H1 (cell line): ENCODE measurements at regions not wholly inside any gene's neighbourhood (a gene's known extent, or its start where the extent isn't known, plus 50 kb on each side); places are given as distances from the start of the nearest gene placed in this dataset.

Source experiments
- CTCF ChIA-PET: fragments of 300-600 bp; sonication (Branson Sonifier 250); formaldehyde crosslinking; loops from one replicate; lab custom pipeline; 2021; ENCODE audit not compliant: partially characterized antibody; lab: Charles Lee
- POLR2A ChIA-PET: fragments of 300-600 bp; sonication (Branson Sonifier 250); formaldehyde crosslinking; loops from one replicate; lab custom pipeline; 2021; ENCODE audit warnings: inconsistent platforms; ENCODE audit not compliant: partially characterized antibody; lab: Charles Lee
- DNase-seq, 2 experiments: peaks; one replicate each; pipeline versions ENCODE4 v3.0.0 to v3.0.0-alpha.2; 2010 to 2022; ENCODE audit warnings: low spot score in 2 of 2, low read depth in 1 of 2, mixed read lengths in 1 of 2
- FAIRE-seq: peaks from 2 replicates; lab custom pipeline; 2011; peaks lifted over from hg19 to GRCh38; lab: Jason Lieb, UNC
- H2AFZ ChIP-seq: 2 replicates; pipeline ENCODE4 v1.8.1; 2012; ENCODE audit warnings: low read length, inconsistent platforms
- H2AK5ac ChIP-seq: 2 replicates; pipeline ENCODE4 v1.6.1; 2013; ENCODE audit warnings: low read depth, low read length
- H2BK120ac ChIP-seq: replicated peaks from 2 replicates; pipeline ENCODE3; 2013; ENCODE audit warnings: low read depth, low read length, inconsistent platforms
- H2BK12ac ChIP-seq: 2 replicates; pipeline ENCODE4 v1.6.1; 2013; ENCODE audit warnings: low read depth, low read length
- H2BK15ac ChIP-seq: 2 replicates; pipeline ENCODE4 v1.6.1; 2013; ENCODE audit warnings: low read length
- H2BK20ac ChIP-seq: 2 replicates; pipeline ENCODE4 v1.6.1; 2013; ENCODE audit warnings: low read length
- H2BK5ac ChIP-seq: 2 replicates; pipeline ENCODE4 v1.6.1; 2013; ENCODE audit warnings: low read depth, low read length
- H3K14ac ChIP-seq: 2 replicates; pipeline ENCODE4 v1.6.1; 2013; ENCODE audit warnings: inconsistent platforms; ENCODE audit not compliant: insufficient read length
- H3K18ac ChIP-seq: 2 replicates; pipeline ENCODE4 v1.6.1; 2013; ENCODE audit warnings: low read length; ENCODE audit errors: extremely low read depth
- H3K23ac ChIP-seq: 2 replicates; pipeline ENCODE4 v1.6.1; 2013; ENCODE audit warnings: inconsistent platforms; ENCODE audit not compliant: insufficient read length
- H3K23me2 ChIP-seq: 2 replicates; pipeline ENCODE4 v1.6.1; 2013; ENCODE audit warnings: low read depth, low read length
- H3K27ac ChIP-seq: 2 replicates; pipeline ENCODE4 v1.6.1; 2011; ENCODE audit warnings: low read depth, low read length, inconsistent platforms
- H3K27me3 ChIP-seq, 4 experiments: replicated peaks in 1 of 4; 1 replicate in 1 of 4; 2 replicates in 3 of 4; pipeline versions ENCODE4 v1.6.1 to v1.8.1; 2011 to 2013; ENCODE audit warnings: low read length in 3 of 4, mild to moderate bottlenecking in 3 of 4, inconsistent platforms in 2 of 4, mixed read lengths in 2 of 4, moderate library complexity in 1 of 4; ENCODE audit not compliant: control insufficient read depth in 3 of 4, insufficient read depth in 3 of 4; ENCODE audit errors: extremely low read depth in 1 of 4
- H3K36me3 ChIP-seq, 4 experiments: 2 replicates each; pipeline versions ENCODE4 v1.6.1 to v1.8.1; 2011 to 2013; ENCODE audit warnings: mild to moderate bottlenecking in 4 of 4, low read length in 3 of 4, moderate library complexity in 2 of 4, control low read depth in 1 of 4, inconsistent platforms in 1 of 4; ENCODE audit not compliant: insufficient read depth in 4 of 4, control insufficient read depth in 2 of 4
- H3K4ac ChIP-seq: replicated peaks from 2 replicates; pipeline ENCODE3; 2013; ENCODE audit warnings: low read length, low read depth, mixed read lengths, inconsistent platforms; ENCODE audit not compliant: insufficient read length
- H3K4me1 ChIP-seq, 4 experiments: replicated peaks in 1 of 4; 1 replicate in 1 of 4; 2 replicates in 3 of 4; pipeline versions ENCODE4 v1.6.1 to v1.8.1; 2011 to 2013; ENCODE audit warnings: low read length in 3 of 4, inconsistent platforms in 2 of 4, mixed read lengths in 1 of 4; ENCODE audit not compliant: insufficient read depth in 4 of 4, control insufficient read depth in 3 of 4
- H3K4me2 ChIP-seq, 2 experiments: 2 replicates each; pipeline versions ENCODE4 v1.6.1 to v1.8.1; 2011 to 2013; ENCODE audit warnings: low read depth in 2 of 2, low read length in 2 of 2, control low read depth in 1 of 2, inconsistent platforms in 1 of 2, mild to moderate bottlenecking in 1 of 2; ENCODE audit not compliant: insufficient read depth in 1 of 2
- H3K4me3 ChIP-seq, 4 experiments: fragments of 200-600, 300-600 bp in 1 of 4; sonication (generic), shearing (Covaris generic), sonication (Bioruptor Twin) in 1 of 4; 2 replicates each; pipeline versions ENCODE4 v1.5.1 to v1.8.1; 2011 to 2016; ENCODE audit warnings: low read length in 4 of 4, low read depth in 3 of 4, control low read depth in 2 of 4, inconsistent platforms in 2 of 4, mild to moderate bottlenecking in 2 of 4, mixed read lengths in 1 of 4, moderate library complexity in 1 of 4; ENCODE audit not compliant: insufficient read depth in 2 of 4; ENCODE audit errors: extremely low read depth in 1 of 4
- H3K56ac ChIP-seq: replicated peaks from 2 replicates; pipeline ENCODE3; 2013; ENCODE audit warnings: low read depth, mild to moderate bottlenecking, mixed read lengths, low read length, inconsistent platforms; ENCODE audit not compliant: insufficient read length
- H3K79me1 ChIP-seq: 2 replicates; pipeline ENCODE4 v1.6.1; 2013; ENCODE audit warnings: low read depth, low read length, control low read depth
- H3K79me2 ChIP-seq, 2 experiments: 2 replicates each; pipeline versions ENCODE4 v1.6.1 to v1.8.1; 2012 to 2013; ENCODE audit warnings: low read length in 2 of 2, mild to moderate bottlenecking in 2 of 2, inconsistent platforms in 1 of 2; ENCODE audit not compliant: insufficient read depth in 2 of 2, control insufficient read depth in 1 of 2
- H3K9ac ChIP-seq, 4 experiments: replicated peaks in 1 of 4; 1 replicate in 1 of 4; 2 replicates in 3 of 4; pipeline versions ENCODE4 v1.6.1 to v1.8.1; 2011 to 2013; ENCODE audit warnings: low read depth in 3 of 4, low read length in 3 of 4, control low read depth in 2 of 4, mild to moderate bottlenecking in 2 of 4, moderate library complexity in 2 of 4, inconsistent platforms in 1 of 4; ENCODE audit errors: extremely low read depth in 1 of 4
- H3K9me3 ChIP-seq, 2 experiments: 2 replicates each; pipeline versions ENCODE4 v1.6.1 to v1.8.1; 2012 to 2013; ENCODE audit warnings: mild to moderate bottlenecking in 2 of 2, moderate library complexity in 2 of 2, control low read depth in 1 of 2, inconsistent platforms in 1 of 2, low read depth in 1 of 2, low read length in 1 of 2, mixed read lengths in 1 of 2; ENCODE audit not compliant: insufficient read depth in 2 of 2
- H4K20me1 ChIP-seq, 2 experiments: replicated peaks in 1 of 2; 2 replicates each; pipeline versions ENCODE3 to v1.8.1; 2011 to 2013; ENCODE audit warnings: inconsistent platforms in 2 of 2, low read length in 2 of 2, mild to moderate bottlenecking in 1 of 2; ENCODE audit not compliant: insufficient read depth in 2 of 2, control insufficient read depth in 1 of 2
- H4K5ac ChIP-seq: 2 replicates; pipeline ENCODE4 v1.6.1; 2013; ENCODE audit warnings: low read length, low read depth, mixed read lengths, inconsistent platforms; ENCODE audit not compliant: insufficient read length
- H4K8ac ChIP-seq: 2 replicates; pipeline ENCODE4 v1.8.0; 2013; ENCODE audit warnings: mild to moderate bottlenecking, moderate library complexity, low read length, inconsistent platforms; ENCODE audit not compliant: insufficient read depth; ENCODE audit errors: extremely low read depth
- H4K91ac ChIP-seq: replicated peaks from 2 replicates; pipeline ENCODE3; 2013; ENCODE audit warnings: low read length, mixed read lengths, inconsistent platforms; ENCODE audit not compliant: insufficient read length
- CBX5 ChIP-seq: fragments of 300-800, 300-1000 bp; sonication (generic); IDR thresholded peaks from 2 replicates; pipeline ENCODE4 v1.7.1; 2016; ENCODE audit warnings: antibody characterized with exemption, low read length, low read depth
- WGBS, 2 experiments: shearing (Covaris generic) in 1 of 2; methylation state at CpG; one replicate each; pipeline versions ENCODE4 v1.1.6 to v1.1.7; 2013 to 2015; ENCODE audit warnings: low lambda C conversion rate in 2 of 2, mixed read lengths in 2 of 2, inconsistent platforms in 1 of 2, low coverage in 1 of 2, missing lambda C conversion rate in 1 of 2; ENCODE audit not compliant: insufficient replicate concordance in 2 of 2, insufficient coverage in 1 of 2, insufficient read length in 1 of 2; ENCODE audit errors: extremely low coverage in 1 of 2, missing lambda C conversion rate in 1 of 2; 5-methylcytosine and 5-hydroxymethylcytosine counted together
- TF ChIP-seq, protein P1 (sequence below): IDR thresholded peaks from 2 replicates; pipeline ENCODE4 v1.6.1; 2011; ENCODE audit warnings: low read depth, mild to moderate bottlenecking, low read length; ENCODE audit not compliant: insufficient read depth

DNA sequence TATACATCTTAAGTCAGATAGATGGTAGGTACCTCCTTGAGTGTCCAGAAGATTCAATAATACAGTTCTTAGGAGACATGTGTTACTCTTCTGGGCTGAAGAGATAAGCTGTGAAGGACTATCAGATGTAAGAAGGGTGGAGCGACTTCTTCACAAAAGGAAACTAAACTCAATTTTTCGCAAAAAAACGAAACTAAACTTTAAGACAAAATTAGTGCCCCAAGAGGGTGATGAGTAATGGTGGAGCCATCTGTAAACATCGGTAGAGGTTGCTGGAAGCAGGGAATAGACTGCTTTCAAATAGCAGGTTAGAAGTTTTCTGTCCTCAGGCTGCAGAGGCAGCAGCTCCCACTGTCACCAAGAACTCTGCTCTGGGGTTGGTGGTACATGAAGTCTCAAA lies 111.6 kb upstream of the TACR1 start:
- H3K27me3 ChIP-seq: peaks cover 0 to 1% (median 0%) of the 10 kb centered on the region in 4 experiments; a peak in 1 of 7 replicates
- no peak overlapping the region for H4K91ac ChIP-seq
- no peak overlapping the region for H2BK15ac ChIP-seq
- no peak overlapping the region for H3K4me3 ChIP-seq
- no peak overlapping the region for H3K27ac ChIP-seq
- H2AFZ ChIP-seq: no peak overlapping the region
- WGBS, 2 experiments: 89% methylated on average over 4 of the region's 4 CpGs; no CpG with 5 or more reads in 1 of the 2 experiments
- H3K56ac ChIP-seq: no peak overlapping the region
- H3K18ac ChIP-seq: no peak overlapping the region
- no peaks in the 10 kb centered on the region for H3K4me1 ChIP-seq
- DNase-seq (no peak), FAIRE-seq (no peak)
- H2BK20ac ChIP-seq: no peak overlapping the region
- no peaks in the 10 kb centered on the region for H3K79me2 ChIP-seq
- no peak overlapping the region for H2BK5ac ChIP-seq
- H3K23ac ChIP-seq: no peak overlapping the region
- no peak overlapping the region for H2AK5ac ChIP-seq
- POLR2A ChIA-PET: no interaction called here
- no peak overlapping the region for H3K9ac ChIP-seq
- H3K36me3 ChIP-seq: no peaks in the 10 kb centered on the region
- no peaks in the 10 kb centered on the region for H3K9me3 ChIP-seq
- H4K8ac ChIP-seq: no peak overlapping the region
- H2BK12ac ChIP-seq: no peak overlapping the region
- H2BK120ac ChIP-seq: no peak overlapping the region
- TF ChIP-seq, protein P1, sequence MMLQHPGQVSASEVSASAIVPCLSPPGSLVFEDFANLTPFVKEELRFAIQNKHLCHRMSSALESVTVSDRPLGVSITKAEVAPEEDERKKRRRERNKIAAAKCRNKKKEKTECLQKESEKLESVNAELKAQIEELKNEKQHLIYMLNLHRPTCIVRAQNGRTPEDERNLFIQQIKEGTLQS: no peak
- TF ChIP-seq CBX5: no peak
- TF ChIP-seq, all 59 proteins: peak for 0
- H3K4me2 ChIP-seq: no peak overlapping the region
- H3K79me1 ChIP-seq: no peaks in the 10 kb centered on the region
- no peak overlapping the region for H3K14ac ChIP-seq
- no peak overlapping the region for H3K4ac ChIP-seq
- no peaks in the 10 kb centered on the region for H4K20me1 ChIP-seq
- H3K23me2 ChIP-seq: no peaks in the 10 kb centered on the region
- no peak overlapping the region for H4K5ac ChIP-seq
- CTCF ChIA-PET: interaction anchor here (2.0 kb wide), 1 partner anchor 11 kb away, joined by 9 read pairs; no protein-coding TSS in a partner anchor
